Duodenal mucosa (tissue), 2 donors: ENCODE measurements at regions not wholly inside any gene's neighbourhood (a gene's known extent, or its start where the extent isn't known, plus 50 kb on each side); places are given as distances from the start of the nearest gene placed in this dataset.
"Not testable (repeated sequence)": the region's sequence is repeated elsewhere in the genome, so short reads cannot be mapped to it uniquely, and the experiment has no call there.

Experiments
- H3K27ac ChIP-seq: one replicate; pipeline ENCODE4 v1.7.0; 2013; ENCODE audit warnings: low read depth, low read length
- H3K27me3 ChIP-seq, 2 donors: one replicate each; pipeline ENCODE4 v1.7.0; 2013; ENCODE audit warnings: low read length in 2 of 2, control low read depth in 1 of 2; ENCODE audit not compliant: insufficient read depth in 2 of 2, control insufficient read depth in 1 of 2
- H3K36me3 ChIP-seq, 2 donors: one replicate each; pipeline ENCODE4 v1.7.0; 2013; ENCODE audit warnings: low read length in 2 of 2, control low read depth in 1 of 2; ENCODE audit not compliant: insufficient read depth in 2 of 2, control insufficient read depth in 1 of 2
- H3K4me1 ChIP-seq, 2 donors: one replicate each; pipeline ENCODE4 v1.7.0; 2013; ENCODE audit warnings: low read length in 2 of 2, control low read depth in 1 of 2; ENCODE audit not compliant: insufficient read depth in 2 of 2, control insufficient read depth in 1 of 2
- H3K4me3 ChIP-seq, 2 donors: one replicate each; pipeline ENCODE4 v1.7.0; 2013; ENCODE audit warnings: low read length in 2 of 2, low read depth in 1 of 2
- H3K9ac ChIP-seq, 2 donors: one replicate each; pipeline ENCODE4 v1.7.0; 2013; ENCODE audit warnings: low read length in 2 of 2, low read depth in 1 of 2
- H3K9me3 ChIP-seq, 2 donors: one replicate each; pipeline ENCODE4 v1.7.0; 2013; ENCODE audit warnings: low read length in 2 of 2, control low read depth in 1 of 2; ENCODE audit not compliant: control insufficient read depth in 1 of 2

DNA sequence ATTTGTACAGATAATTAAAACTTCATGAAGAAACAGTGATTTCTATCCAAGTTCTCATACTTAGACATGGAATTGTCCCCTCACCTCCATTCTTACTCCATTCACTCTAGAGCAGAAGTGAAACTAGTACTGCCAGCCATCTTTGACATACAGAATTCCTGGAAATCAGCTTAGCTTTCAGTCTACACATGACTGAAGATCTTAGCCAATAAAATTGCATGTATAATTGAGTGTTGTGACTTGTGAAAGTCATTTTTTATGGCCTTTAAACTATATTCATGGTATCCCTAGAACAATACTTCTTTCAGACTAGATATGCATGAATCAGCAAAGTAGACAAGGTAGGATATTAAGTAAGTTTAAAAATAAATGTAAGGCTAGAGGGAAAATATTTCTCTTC lies 705.2 kb upstream of the ZNF608 start:
- Histone ChIP-seq H3K36me3 (no peaks in the 10 kb centered on the region), H3K9me3 (no peaks in the 10 kb centered on the region), H3K27ac (no peak overlapping the region), H3K27me3 (no peaks in the 10 kb centered on the region), H3K9ac (no peak overlapping the region), H3K4me3 (no peak overlapping the region), H3K4me1 (no peaks in the 10 kb centered on the region)

DNA sequence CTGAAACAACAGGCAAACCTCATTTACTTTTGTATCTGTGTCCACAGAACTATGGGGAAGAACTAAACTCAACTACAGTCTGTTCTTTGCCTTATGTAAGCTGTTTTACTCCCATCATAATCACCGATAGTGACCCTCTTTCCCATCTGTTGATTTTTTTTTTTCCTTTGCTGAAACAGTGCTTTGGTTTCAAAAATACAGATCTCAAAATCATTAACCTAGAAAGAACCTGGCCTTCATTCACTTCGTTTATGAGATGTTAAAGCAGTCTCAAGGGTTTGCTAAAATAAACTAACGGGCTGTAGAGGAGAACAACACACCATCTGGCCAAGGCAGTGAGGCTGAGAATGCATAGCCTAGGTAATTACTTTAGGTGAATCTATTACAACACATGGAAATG lies 706.6 kb upstream of the ZNF608 start:
- Histone ChIP-seq H3K27ac (no peak overlapping the region), H3K36me3 (no peaks in the 10 kb centered on the region), H3K9ac (no peak overlapping the region), H3K4me1 (no peaks in the 10 kb centered on the region), H3K4me3 (no peak overlapping the region), H3K9me3 (no peaks in the 10 kb centered on the region), H3K27me3 (no peaks in the 10 kb centered on the region)

DNA sequence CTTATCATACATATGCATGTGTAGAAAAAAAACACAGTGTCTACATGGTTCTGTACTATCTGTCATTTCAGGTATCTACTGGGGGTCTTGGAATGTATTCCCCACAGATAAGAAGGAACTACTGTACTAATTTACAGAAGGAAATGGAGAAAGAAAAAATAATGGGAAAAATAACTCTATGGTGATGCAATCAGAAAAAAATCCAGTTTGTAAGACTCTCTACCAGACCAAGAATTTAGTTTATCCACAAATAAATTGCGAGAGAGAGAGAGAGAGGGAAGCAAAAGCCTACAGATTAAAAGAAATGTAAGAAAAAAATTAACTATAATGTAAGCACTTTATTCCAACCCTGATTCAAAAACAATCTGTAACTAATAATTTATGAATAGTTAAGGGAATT lies 708.6 kb upstream of the ZNF608 start:
- Histone ChIP-seq H3K36me3 (no peaks in the 10 kb centered on the region), H3K27me3 (no peaks in the 10 kb centered on the region)

GRCh38 chr5:125456005-125456404 lies 709.6 kb upstream of the ZNF608 start:
- not testable (repeated sequence) for H3K9ac ChIP-seq, H3K27me3 ChIP-seq, H3K36me3 ChIP-seq, H3K4me1 ChIP-seq, H3K4me3 ChIP-seq, H3K9me3 ChIP-seq, H3K27ac ChIP-seq

More for the DNA sequence above, 708.6 kb upstream of the ZNF608 start:
- no peak overlapping the region for H3K27ac ChIP-seq
- no peak overlapping the region for H3K9ac ChIP-seq
- no peak overlapping the region for H3K4me3 ChIP-seq
- no peaks in the 10 kb centered on the region for H3K4me1 ChIP-seq
- H3K9me3 ChIP-seq: no peaks in the 10 kb centered on the region

DNA sequence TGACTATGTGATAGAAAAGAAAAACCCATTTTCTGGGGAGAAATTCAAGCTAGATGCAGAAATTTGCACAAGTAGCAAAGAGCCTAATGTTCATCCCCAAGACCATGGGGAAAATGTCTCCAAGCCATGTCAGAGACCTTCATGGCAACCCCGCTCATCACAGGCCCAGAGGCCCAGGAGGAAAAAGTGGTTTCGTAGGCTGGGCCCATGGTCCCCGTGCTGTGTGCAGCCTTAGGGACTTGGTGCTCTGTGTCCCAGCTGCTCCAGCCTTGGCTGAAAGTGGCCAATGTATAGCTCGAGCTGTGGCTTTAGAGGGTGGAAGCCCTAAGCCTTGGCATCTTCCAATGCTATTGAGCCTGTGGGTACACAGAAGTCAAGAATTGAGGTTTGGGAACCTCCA lies 711.2 kb upstream of the ZNF608 start:
- Histone ChIP-seq H3K9ac (no peak overlapping the region), H3K9me3 (no peaks in the 10 kb centered on the region), H3K27me3 (no peaks in the 10 kb centered on the region), H3K4me3 (no peak overlapping the region), H3K4me1 (no peaks in the 10 kb centered on the region), H3K36me3 (no peaks in the 10 kb centered on the region), H3K27ac (no peak overlapping the region)

GRCh38 chr5:125458949-125459348 lies 712.5 kb upstream of the ZNF608 start:
- H3K9me3 ChIP-seq, H3K4me3 ChIP-seq, H3K36me3 ChIP-seq, H3K27me3 ChIP-seq, H3K27ac ChIP-seq, H3K9ac ChIP-seq, H3K4me1 ChIP-seq: not testable (repeated sequence)

GRCh38 chr5:125461641-125462072 lies 715.2 kb upstream of the ZNF608 start:
- no peaks in the 10 kb centered on the region for H3K27me3 ChIP-seq
- H3K4me1 ChIP-seq: no peaks in the 10 kb centered on the region
- no peak overlapping the region for H3K9ac ChIP-seq
- H3K36me3 ChIP-seq: no peaks in the 10 kb centered on the region
- no peak overlapping the region for H3K4me3 ChIP-seq
- no peak overlapping the region for H3K27ac ChIP-seq
- no peaks in the 10 kb centered on the region for H3K9me3 ChIP-seq

- no peak overlapping the region for H3K27ac ChIP-seq
- H3K9me3 ChIP-seq: no peaks in the 10 kb centered on the region
- H3K4me1 ChIP-seq: no peaks in the 10 kb centered on the region
- H3K4me3 ChIP-seq: no peak overlapping the region
- H3K36me3 ChIP-seq: no peaks in the 10 kb centered on the region
- no peaks in the 10 kb centered on the region for H3K27me3 ChIP-seq
- H3K9ac ChIP-seq: no peak overlapping the region
Measured at GRCh38 chr5:125463466-125464092, 717.1 kb upstream of the ZNF608 start.

GRCh38 chr5:125464847-125465432 lies 718.5 kb upstream of the ZNF608 start:
- no peaks in the 10 kb centered on the region for H3K4me1 ChIP-seq
- H3K27me3 ChIP-seq: no peaks in the 10 kb centered on the region
- no peak overlapping the region for H3K4me3 ChIP-seq
- no peaks in the 10 kb centered on the region for H3K36me3 ChIP-seq
- no peak overlapping the region for H3K27ac ChIP-seq
- H3K9me3 ChIP-seq: no peaks in the 10 kb centered on the region
- no peak overlapping the region for H3K9ac ChIP-seq

DNA sequence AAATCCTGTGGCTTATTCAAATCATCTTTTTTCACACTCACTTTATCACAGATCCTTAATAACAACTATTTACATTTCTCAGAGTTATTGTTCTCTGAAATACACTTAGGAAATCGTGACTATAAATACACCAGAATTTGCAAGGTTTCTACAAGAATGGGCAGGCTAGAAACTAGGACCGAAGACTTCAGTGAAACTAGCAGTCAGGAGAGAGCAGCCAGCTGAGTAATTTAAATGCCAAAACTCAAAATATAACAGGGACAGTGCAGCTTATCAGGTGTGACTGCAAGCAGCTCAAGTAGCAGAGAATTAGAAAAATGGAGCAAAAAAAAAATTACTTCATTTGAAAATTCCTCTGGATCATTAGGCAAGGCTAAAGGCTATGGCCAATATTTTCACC lies 719.3 kb upstream of the ZNF608 start:
- no peaks in the 10 kb centered on the region for H3K36me3 ChIP-seq
- no peak overlapping the region for H3K27ac ChIP-seq
- H3K4me1 ChIP-seq: no peaks in the 10 kb centered on the region

More for the DNA sequence above, 719.3 kb upstream of the ZNF608 start:
- Histone ChIP-seq H3K9ac (no peak overlapping the region), H3K27me3 (no peaks in the 10 kb centered on the region), H3K4me3 (no peak overlapping the region), H3K9me3 (no peaks in the 10 kb centered on the region)
